ENCODE measurements at regions not wholly inside any gene's neighbourhood (a gene's known extent, or its start where the extent isn't known, plus 50 kb on each side); places are given as distances from the start of the nearest gene placed in this dataset.

GRCh38 chr2:55114082-55114481 is 63.8 kb upstream of the RTN4 start:
- H3K36me3 ChIP-seq (replicated peaks in 1 of 2; ENCODE audit: control insufficient read depth in 1 of 2, insufficient read depth in 2 of 2, low read length in 1 of 2) = no peaks in the 10 kb centered on the region
- H2AFZ ChIP-seq (ENCODE audit: low read depth) = no peak overlapping the region
- no peak overlapping the region for H3K4me3 ChIP-seq (ENCODE audit: low read depth in 2 of 2, low read length in 1 of 2)
- no peak for DNase-seq
- no peaks in the 10 kb centered on the region for H3K9me2 ChIP-seq
- H3K27me3 ChIP-seq (ENCODE audit: insufficient read depth) = no peaks in the 10 kb centered on the region
- peaks cover 19% of the 10 kb centered on the region for H3F3A ChIP-seq (replicated peaks; ENCODE audit: insufficient read depth)
- no peaks in the 10 kb centered on the region for H4K20me1 ChIP-seq (ENCODE audit: insufficient read depth)
- H3K9me3 ChIP-seq = no peaks in the 10 kb centered on the region
- H3K27ac ChIP-seq (ENCODE audit: low read depth in 2 of 2, low read length in 1 of 2) = no peak overlapping the region
- no peak overlapping the region for H3K4me2 ChIP-seq
- no peak overlapping the region for H3K9ac ChIP-seq
- ChIA-PET POLR2A (no interaction called here), CTCF (interaction anchor here (1.3 kb wide), 1 partner anchor 54 kb away, joined by 3 read pairs; no protein-coding TSS in a partner anchor)
- H3K4me1 ChIP-seq (ENCODE audit: control insufficient read depth in 1 of 2, insufficient read depth in 2 of 2, low read depth in 1 of 2, low read length in 1 of 2) = peaks cover 27 to 61% of the 10 kb centered on the region in 2 experiments
- no peaks in the 10 kb centered on the region for H3K79me2 ChIP-seq (ENCODE audit: insufficient read depth)
- TF ChIP-seq RXRA (IDR thresholded peaks at IDR 0.05; ENCODE audit: borderline replicate concordance, low read depth) (no peak), FOSL2 (IDR thresholded peaks at IDR 0.05; ENCODE audit: borderline replicate concordance, low read depth) (no peak), IRF3 (IDR thresholded peaks at IDR 0.05; ENCODE audit: low read depth, low read length) (no peak), CTCF (IDR thresholded peaks at IDR 0.05) (no peak), REST (IDR thresholded peaks at IDR 0.05; ENCODE audit: low read depth, low read length) (no peak), PBX3 (IDR thresholded peaks at IDR 0.05) (no peak), NFIC (IDR thresholded peaks at IDR 0.05; ENCODE audit: borderline replicate concordance) (no peak), TCF12 (IDR thresholded peaks at IDR 0.05) (no peak)
- WGBS (ENCODE audit: low lambda C conversion rate) = 97% methylated on average over 5 of the region's 5 CpGs

Data from SK-N-SH (cell line).